BJ (cell line): ENCODE measurements at regions not wholly inside any gene's neighbourhood (a gene's known extent, or its start where the extent isn't known, plus 50 kb on each side); places are given as distances from the start of the nearest gene placed in this dataset.

ENCODE experiments used
- CTCF ChIA-PET: fragments of 350-600 bp; formaldehyde crosslinking; extraction: SDS; loops from one replicate; lab custom pipeline; 2021; ENCODE audit warnings: antibody characterized with exemption, inconsistent platforms; lab: Yijun Ruan, JAX
- POLR2A ChIA-PET: fragments of 300-600 bp; sonication (Branson Sonifier 250); formaldehyde crosslinking; extraction: SDS; loops from one replicate; lab custom pipeline; 2021; ENCODE audit warnings: antibody characterized with exemption; lab: Charles Lee
- DNase-seq: peaks from one replicate; pipeline ENCODE4 v3.0.0-alpha.2; 2011; ENCODE audit warnings: low read depth
- H3K27me3 ChIP-seq: 2 replicates; pipeline ENCODE4 v1.6.0; 2011; ENCODE audit warnings: low read length; ENCODE audit not compliant: control insufficient read depth, insufficient read depth
- H3K36me3 ChIP-seq: 2 replicates; pipeline ENCODE4 v1.5.1; 2011; ENCODE audit warnings: low read length; ENCODE audit not compliant: control insufficient read depth, insufficient read depth
- H3K4me3 ChIP-seq: 2 replicates; pipeline ENCODE4 v1.5.1; 2011; ENCODE audit warnings: low read depth, mild to moderate bottlenecking, control low read depth, low read length
- CTCF ChIP-seq: IDR thresholded peaks from 2 replicates; pipeline ENCODE4 v1.5.1; 2011; ENCODE audit warnings: low read depth, mild to moderate bottlenecking, control low read depth, inconsistent platforms, low read length, moderate library complexity; ENCODE audit not compliant: insufficient read depth

GRCh38 chr12:84375449-84376170 is 537.0 kb downstream of the SLC6A15 start:
- Histone ChIP-seq H3K36me3 (no peaks in the 10 kb centered on the region), H3K27me3 (no peaks in the 10 kb centered on the region), H3K4me3 (no peak overlapping the region)
- no peak for TF ChIP-seq CTCF
- ChIA-PET CTCF (interaction anchor here (0.6 kb wide), 1 partner anchor 1850 kb away, joined by 4 read pairs; no protein-coding TSS in a partner anchor), POLR2A (no interaction called here)
- DNase-seq = no peak

- Histone ChIP-seq H3K4me3 (no peak overlapping the region), H3K27me3 (no peaks in the 10 kb centered on the region), H3K36me3 (no peaks in the 10 kb centered on the region)
- ChIA-PET POLR2A (no interaction called here), CTCF (no interaction called here)
- TF ChIP-seq CTCF = no peak
- no peak for DNase-seq
These were observed 550.1 kb downstream of the SLC6A15 start for GRCh38 chr12:84362552-84362897.

GRCh38 chr12:84361651-84362551 is 550.7 kb downstream of the SLC6A15 start:
- ChIA-PET POLR2A (no interaction called here), CTCF (no interaction called here)
- DNase-seq = no peak
- Histone ChIP-seq H3K27me3 (no peaks in the 10 kb centered on the region), H3K36me3 (no peaks in the 10 kb centered on the region), H3K4me3 (no peak overlapping the region)
- TF ChIP-seq CTCF = no peak

GRCh38 chr12:84357314-84357713 is 555.3 kb downstream of the SLC6A15 start:
- no peak overlapping the region for H3K4me3 ChIP-seq
- ChIA-PET POLR2A (no interaction called here), CTCF (no interaction called here)
- no peaks in the 10 kb centered on the region for H3K36me3 ChIP-seq
- H3K27me3 ChIP-seq = no peaks in the 10 kb centered on the region
- DNase-seq = no peak
- no peak for TF ChIP-seq CTCF

- no peak for TF ChIP-seq CTCF
- POLR2A ChIA-PET = no interaction called here
- H3K36me3 ChIP-seq = no peaks in the 10 kb centered on the region
- no peak overlapping the region for H3K4me3 ChIP-seq
- CTCF ChIA-PET = interaction anchor here (0.9 kb wide), 1 partner anchor 42 kb away, joined by 3 read pairs; no protein-coding TSS in a partner anchor
- no peaks in the 10 kb centered on the region for H3K27me3 ChIP-seq
- no peak for DNase-seq
These were observed 556.4 kb downstream of the SLC6A15 start for GRCh38 chr12:84356224-84356623.
